SH-SY5Y (cell line): ENCODE measurements at regions not wholly inside any gene's neighbourhood (a gene's known extent, or its start where the extent isn't known, plus 50 kb on each side); places are given as distances from the start of the nearest gene placed in this dataset.

Experiments
- GATA2 ChIP-seq: IDR thresholded peaks from 2 replicates; pipeline ENCODE4 v1.6.1; 2011; ENCODE audit warnings: mild to moderate bottlenecking, low read depth, low read length
- GATA3 ChIP-seq: IDR thresholded peaks from 2 replicates; pipeline ENCODE4 v1.6.1; 2011; ENCODE audit warnings: low read depth, mild to moderate bottlenecking, low read length, moderate library complexity

- no peak for TF ChIP-seq GATA3
- no peak for TF ChIP-seq GATA2
Measured at GRCh38 chr4:173675446-173675845, 145.4 kb upstream of the HAND2 start.
